ENCODE measurements at regions not wholly inside any gene's neighbourhood (a gene's known extent, or its start where the extent isn't known, plus 50 kb on each side); places are given as distances from the start of the nearest gene placed in this dataset.
A peak's percentile ranks its signal among the peaks of the same experiment; 100 is the strongest.
"Not testable (repeated sequence)": the region's sequence is repeated elsewhere in the genome, so short reads cannot be mapped to it uniquely, and the experiment has no call there.

DNA sequence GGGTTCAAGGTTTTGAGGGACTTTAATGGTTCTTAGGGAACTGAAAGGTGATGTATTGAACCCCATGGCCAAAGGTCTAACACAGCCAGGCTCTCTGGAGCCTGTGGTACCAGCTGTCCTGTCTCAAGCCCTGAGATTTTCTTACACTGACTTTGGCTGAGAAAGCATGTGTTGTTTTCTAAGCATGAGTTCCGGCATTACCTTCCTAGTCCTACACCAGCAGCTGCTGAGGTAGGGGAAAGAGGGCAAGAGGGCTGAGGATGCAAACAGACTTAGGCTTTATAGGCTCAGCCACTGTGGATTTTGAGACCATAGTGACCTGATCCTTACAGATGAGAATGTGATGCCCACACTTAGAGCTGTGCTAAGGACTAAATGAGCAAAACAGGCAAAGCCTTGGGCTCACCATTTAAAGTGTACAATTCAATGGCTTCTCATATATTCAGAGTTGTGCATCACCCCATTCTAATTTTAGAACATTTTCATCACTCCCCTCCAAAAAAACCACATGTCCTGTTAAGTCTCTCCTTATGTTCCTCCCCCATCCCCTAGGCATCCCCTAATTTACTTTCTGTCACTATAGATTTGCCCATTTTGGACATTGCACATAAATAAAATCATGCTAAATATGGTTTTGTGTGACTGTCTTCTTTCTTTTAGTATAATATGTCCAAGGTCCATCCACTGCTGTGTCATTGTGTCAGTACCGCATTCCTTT, 99.7 kb upstream of the OTOS start:
- no peak for DNase-seq (ENCODE audit: low spot score)

DNA sequence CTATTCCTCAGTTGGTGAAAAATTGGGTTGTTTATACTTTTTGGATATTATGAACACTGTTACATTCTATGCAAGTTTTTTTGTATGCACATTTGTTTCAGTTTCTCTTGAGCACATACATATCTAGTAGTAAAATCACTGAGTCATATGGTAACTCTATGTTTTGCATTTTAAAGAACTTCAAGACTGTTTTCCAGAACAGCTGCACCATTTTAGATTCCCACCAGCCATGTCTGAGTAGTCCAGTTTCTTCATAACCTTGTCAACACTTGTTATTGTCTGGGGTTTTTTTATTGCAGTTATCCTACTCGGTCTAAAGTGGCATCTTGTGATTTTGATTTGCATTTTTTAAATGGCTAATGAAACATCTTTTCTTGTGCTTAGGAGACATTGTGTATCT, 100.3 kb upstream of the OTOS start:
- no peak for DNase-seq (ENCODE audit: low spot score)

DNA sequence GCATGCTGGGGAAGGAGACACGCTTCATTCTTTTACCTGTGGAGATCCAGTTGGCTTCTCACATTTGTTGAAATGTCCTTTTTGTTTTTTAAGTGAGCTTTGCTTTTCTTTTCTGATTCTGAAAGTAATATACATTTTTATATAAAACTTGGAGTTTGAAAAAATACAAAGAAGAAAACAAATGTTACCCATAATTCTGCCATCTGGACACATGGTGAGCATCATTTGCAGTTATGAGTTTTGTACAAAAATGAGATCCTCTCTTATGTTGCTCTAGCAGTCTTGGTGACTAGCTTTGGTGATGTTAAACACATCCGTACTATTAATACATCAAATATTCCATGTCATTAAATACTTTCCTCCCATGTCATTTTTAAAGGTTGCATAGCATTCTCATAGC, 101.1 kb upstream of the OTOS start:
- DNase-seq (ENCODE audit: low spot score) = no peak

DNA sequence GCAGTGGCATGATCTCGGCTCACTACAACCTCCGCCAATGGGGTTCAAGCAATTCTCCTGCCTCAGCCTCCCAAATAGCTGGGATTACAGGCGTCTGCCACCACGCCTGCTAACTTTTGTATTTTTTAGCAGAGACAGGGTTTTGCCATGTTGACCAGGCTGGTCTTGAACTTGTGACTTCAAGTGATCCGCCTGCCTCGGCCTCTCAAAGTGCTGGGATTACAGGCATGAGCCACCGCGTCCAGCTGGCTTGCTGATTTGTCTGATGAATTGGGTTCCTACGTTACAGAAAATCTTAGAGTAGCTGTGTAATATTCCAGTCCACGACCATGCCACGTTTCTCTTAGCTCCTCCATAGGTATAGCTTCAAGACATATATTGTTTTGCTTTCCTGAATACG, 102.6 kb upstream of the OTOS start:
- DNase-seq (ENCODE audit: low spot score) = not testable (repeated sequence)

DNA sequence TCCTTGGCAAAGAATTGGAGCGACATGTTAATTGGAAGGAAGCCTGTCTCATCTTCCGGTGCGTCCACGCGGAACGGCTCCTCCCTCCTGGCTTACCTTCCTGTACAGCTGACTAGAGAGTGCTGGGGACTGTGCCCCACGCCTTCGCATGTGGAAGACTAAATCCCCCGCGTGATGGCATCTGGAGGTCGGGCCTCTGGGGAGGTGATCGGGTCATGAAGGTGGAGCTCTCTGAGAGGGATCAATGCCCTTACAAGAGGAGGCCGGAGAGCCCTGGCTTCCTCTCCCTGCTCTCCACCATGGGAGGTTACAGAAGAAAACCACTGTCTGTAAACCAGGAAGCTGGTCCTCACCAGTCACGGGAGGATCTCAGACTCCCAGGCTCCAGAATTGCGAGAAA, 104.1 kb upstream of the OTOS start:
- DNase-seq (ENCODE audit: low spot score) = no peak

DNA sequence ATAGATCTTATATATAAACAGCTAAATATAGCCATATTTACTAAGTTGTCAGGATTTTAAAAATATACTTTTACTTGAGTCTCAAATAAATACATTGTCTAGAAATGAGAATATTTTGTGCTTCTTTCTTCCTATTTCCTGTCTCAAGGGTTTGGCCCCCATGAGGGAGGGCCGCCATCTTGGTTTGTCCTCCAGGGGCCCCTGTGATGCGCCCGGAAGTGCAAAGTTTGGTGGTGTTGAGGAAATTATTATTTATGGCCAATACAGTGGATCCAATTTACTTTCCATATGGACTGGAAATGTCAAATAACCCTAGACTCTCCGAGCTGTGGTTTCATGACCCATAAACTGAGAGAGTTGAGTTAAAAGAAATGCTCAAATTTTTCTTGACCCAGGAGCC, 104.7 kb upstream of the OTOS start:
- DNase-seq (ENCODE audit: low spot score) = no peak

DNA sequence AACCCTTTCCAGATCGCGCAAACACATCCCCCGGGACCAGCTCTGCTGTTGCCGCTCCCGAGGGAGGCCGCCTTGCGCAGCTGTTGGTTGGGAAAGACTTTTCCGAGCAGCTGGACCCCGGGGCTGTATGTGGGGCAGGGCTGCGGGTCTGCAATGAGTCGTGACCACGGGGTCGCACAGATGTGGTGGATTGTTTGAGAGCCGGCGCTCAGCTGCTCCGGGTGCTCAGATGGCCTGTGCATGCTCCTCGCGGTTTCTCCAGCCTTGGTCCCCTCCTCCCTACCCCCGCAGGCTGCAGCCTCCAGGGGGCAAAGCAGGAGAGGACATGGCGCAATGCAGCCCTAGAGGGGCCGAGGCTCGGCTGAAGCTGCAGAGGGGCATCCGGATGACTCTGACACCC, 105.2 kb upstream of the OTOS start:
- no peak for DNase-seq (ENCODE audit: low spot score)

DNA sequence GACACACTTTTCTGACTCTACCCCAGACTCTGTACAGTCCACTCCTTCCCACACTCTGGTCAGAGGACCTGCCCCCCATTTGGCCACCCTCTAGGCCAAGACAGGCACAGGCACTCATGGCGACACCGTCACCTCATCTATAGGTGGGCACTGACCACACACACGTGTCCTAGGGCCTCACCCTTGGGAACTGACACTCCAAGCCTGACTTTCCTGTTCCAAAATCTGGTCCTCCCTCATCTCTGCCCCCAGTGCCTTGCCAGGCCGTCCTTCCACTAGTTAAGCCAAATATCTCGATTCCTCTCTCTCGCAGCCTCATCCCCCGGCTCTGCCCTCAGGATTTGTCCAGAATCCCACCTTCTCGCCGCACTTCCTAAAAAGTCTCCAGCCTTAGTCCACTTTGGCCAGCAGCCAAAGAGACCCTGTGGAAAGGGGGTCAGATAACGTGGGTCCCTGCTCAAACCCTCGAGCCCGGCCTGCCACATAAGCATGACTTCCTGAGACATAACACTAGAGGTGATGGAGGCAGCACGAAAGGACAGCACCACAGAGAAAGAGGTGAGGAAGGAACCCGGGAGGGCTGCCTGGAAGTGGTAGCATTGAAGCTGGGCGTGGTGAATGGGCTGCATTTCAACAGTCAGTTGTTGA, 105.8 kb upstream of the OTOS start:
- no peak for DNase-seq (ENCODE audit: low spot score)

DNA sequence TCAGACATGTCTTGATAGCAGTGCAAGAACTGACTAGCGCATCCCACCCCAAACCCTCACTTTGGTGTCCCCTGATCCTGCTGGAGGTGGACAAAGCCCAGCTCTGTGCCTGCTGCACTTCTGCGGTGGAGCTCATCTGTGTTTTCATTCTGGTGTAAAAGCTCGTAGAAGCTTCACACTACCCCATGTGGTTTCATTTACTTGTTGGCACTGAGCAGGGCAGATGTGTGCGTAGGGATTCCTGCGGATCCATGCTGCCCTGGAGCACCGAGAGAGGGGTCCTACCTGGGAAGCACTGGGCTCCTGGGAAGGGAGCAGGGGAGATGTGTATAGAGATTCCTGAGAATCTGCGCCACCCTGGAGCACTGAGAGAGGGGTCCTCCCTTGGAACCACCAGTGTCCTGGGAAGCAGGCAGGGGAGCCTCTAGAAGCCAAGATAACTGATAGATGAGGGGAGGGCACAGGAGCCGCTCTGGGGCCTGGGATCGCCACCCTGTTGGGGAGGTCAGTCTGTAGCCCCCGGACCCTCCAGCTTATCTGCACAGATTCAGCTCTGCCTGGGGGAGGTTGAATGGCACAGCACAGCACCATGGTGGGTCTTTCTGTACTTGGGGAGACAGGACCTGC, 106.9 kb upstream of the OTOS start:
- DNase-seq (ENCODE audit: low spot score) = no peak

DNA sequence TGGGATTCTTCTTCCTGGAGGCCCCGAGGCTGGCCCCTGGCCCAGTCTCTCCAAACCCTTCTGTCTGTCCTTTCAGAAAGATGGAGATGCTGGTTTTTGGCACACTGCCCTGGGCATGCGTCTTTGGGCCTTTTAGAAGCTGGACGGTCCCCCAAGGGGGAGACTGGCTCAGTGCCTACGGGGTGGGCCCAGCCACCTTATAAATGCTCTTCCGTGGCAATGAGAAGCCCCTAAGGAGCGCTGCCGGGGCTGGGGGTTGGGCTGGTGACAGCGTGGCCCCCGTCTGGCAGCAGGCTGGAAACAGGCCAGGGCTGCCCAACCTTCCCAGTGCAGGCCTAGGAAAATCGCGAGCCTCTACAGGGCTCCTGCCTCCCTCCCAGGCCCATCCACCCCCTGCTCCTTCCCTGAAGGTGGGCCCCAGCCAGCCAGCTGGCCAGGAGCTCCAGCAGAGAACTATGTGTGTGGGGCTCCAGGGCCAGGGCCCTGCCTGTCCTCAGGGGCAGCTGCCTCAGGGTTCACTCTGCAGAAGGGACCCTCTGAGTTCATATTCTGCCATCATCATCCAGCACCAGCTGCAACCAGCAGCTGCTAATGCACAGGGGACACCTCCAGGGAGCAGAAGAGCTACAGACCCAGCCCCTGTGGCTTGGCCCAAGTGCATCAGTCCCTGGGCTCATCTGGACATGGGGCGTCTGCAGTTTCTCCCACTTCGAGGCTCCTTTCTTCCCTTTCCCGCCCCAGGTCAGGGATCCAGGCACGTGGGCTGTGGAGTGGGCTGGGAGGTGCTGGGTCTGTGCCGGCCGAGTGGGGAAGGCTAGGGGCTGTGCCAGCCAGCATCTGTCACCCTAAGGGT, 107.6 kb upstream of the OTOS start:
- no peak for DNase-seq (ENCODE audit: low spot score)

DNA sequence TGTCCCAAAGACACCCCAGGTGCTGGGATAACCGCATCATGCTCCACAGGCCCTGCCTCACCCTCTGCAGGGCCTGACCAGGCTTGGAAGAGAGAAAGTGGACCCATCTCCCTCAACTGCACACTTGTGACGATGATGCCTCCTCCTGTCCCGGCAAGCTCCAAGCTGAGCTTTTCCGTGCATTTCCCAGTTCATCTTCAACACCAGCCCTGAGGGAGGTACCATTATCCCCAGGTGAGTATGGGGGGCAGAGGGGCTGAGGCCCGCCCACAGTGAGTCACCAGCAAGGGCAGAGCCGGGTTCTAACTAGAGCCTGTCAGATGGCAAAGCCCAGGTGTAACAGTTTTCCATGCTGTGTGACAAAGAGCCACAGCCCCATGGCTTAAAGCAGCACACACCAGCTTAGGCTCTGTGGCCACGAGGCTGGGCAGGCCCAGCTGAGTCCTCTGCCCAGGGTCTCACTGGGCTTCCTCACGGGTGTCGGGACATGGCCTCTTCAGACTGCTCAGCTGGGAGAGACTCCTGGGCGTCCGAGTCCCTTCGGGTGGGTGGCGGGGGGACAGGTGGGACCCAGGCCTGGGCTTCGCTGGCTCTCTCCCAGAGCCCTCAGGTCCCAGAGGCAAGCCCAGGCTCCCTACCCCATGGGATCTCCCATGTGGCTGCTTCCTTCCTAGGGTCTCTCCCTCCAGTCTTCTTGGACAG, 108.4 kb upstream of the OTOS start:
- no peak for DNase-seq (ENCODE audit: low spot score)

DNA sequence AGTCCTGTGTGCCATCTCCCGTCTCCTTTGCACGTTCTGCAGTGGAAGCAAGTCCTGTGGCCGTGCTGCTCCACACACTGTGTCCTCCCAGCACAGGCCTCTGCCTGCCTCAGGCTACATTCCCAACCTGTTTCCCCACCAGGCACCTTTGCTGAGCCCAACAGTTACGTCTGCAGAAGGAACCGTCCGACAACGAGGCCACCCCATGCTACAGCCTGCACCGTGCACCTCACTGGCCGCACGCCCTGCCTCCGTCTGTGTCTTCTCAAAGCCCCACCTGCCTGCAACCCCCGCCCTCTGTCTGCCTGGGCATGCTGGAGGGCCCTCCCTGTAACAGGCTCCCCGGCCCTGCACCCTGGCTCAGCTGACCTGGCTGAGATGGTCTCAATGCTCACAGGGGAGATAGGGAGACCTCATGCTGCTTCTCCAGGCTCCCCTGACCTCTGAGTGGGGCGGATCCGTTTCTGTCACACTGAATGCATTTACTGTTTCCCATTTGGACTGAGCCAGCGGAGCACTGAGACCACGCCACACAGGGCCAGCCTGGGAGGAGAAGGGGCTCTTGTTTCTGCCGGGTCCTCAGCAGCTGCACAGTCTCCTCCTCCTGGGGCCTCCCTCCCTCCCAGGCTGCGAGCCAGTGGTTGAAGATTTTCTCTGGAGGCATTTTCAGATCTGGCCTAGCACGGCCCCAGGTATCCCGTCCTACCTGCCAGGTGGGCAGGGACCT, 109.1 kb upstream of the OTOS start:
- DNase-seq (ENCODE audit: low spot score) = no peak

DNA sequence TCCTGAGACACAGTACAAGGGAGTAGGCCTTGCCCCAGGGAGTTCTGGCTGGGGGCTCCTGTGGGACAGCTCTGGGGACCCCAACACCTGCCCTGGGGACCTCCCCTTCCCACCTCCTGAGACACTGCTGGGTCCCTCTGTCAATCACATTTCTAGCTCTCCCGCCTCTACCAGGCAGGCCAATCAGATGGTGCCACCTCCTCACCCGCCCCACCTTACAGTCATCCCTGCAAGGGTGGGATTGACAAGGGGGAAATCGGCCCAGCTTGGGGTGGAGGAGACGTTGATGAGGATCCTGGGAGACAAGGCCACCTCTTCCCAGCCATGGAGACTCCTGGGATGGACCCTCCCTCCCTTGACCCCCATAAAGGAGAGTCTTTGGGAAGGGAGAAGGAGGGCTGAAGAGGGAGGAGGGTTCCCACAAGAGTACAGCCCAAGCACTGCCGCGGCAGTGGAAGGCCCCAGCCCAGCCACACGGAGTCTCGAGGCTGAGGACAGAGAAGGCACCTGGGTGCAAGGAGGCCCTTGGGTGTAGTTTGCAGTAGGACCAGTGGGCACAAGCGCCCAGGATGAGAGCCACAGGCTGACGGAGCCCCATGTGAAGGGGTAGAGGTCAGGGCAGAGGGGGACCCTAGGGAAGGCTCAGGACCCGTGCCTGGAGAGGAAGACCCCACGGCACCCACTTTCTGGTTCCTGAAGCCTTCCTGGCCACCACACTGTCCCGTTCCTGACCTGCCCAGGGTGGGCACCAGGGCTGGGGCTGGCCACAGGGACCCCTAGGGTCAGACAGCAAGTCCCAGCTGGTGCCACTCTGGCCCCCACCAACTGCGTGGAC, 109.9 kb upstream of the OTOS start:
- DNase-seq (ENCODE audit: low spot score) = no peak

DNA sequence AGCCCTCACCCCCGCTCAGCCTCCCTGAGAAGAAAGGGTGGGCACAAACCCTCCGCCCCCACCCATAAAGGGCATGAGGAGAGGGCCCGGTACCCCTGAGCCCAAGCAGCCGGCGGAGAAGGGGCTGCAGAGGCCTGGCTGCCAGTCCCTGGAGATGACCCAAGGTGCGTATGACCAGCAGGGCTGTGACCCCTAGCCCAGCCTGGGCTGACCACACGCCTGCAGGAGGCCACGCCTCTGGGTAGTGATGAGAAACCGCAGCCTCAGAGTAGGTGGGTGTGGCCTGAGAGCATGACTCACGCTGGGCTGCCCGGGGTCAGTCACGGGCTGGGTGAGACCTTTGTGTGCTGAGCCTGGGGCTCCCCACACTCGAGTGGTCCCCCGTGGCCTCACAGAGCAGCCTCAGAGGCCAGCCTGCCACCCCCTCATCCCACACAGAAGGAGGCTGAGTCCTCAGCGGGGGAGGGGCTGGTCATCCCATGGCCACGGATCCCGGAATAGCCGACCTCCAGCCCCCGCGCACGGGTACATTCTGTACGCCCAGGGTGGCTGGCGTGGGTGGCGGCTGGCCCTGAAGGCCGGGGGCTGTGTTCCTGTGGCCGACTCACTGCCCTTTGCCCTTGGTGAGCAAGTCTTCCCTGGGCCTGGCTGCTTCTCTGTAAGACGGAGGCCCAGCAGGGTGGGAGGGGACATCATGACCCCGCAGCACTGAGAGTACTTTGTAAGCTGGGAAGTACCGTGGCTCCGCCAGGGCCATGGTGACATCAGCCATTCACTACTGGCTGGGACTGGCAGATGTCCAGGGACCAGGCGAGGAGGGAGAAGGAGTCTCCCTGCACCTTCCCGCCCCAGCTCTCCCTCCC, 110.8 kb upstream of the OTOS start:
- peak; percentile 95 for DNase-seq (ENCODE audit: low spot score)

DNA sequence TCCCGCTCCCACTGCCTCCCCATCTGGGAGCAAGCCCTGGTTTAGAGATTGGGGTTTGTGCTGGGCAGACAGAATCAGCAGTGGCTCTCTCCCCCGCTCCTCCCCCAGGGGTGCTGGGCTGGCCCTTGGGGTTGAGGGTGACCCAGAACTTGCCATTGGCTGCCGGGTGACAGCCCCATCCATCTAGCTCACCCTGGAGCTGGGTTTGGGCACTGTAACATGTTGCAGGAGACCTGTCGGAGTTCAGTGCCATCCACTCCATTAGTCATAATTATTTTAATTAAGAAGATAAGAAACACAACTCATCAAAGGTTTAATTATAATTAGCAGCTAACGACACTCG, 111.4 kb upstream of the OTOS start:
- no peak for DNase-seq (ENCODE audit: low spot score)

DNA sequence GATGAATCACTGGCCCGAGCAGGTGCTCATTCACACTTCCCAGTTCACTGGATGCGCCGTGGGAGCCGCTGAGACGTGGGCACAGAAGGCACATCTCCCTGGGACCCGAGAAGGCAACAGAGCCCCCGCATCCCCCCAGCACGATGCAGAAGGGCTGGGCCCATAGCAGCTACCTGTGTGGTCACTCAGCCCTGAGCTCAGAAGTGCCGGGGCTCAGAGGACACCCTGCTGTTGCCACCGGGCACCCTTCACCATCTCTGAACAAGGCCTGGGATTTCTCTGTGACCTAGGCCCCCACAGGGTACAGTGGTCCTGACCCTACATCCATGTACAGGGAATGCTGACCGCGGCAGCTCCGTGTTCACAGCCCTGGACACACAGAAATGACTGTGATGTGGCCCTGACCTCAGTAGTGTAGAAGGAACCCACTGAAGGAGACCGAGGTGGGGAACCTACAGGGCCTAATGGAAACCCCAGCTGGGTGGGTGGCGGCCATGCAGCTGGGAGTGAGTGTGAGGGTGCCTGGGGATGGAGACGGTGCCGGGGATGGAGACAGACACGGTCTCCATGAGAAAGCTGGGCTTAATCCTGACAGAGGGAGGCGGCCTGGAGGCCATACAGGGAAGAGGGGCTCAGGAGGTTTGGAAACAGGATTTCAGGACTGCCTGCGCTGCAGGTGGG, 111.9 kb upstream of the OTOS start:
- DNase-seq (ENCODE audit: low spot score) = no peak

DNA sequence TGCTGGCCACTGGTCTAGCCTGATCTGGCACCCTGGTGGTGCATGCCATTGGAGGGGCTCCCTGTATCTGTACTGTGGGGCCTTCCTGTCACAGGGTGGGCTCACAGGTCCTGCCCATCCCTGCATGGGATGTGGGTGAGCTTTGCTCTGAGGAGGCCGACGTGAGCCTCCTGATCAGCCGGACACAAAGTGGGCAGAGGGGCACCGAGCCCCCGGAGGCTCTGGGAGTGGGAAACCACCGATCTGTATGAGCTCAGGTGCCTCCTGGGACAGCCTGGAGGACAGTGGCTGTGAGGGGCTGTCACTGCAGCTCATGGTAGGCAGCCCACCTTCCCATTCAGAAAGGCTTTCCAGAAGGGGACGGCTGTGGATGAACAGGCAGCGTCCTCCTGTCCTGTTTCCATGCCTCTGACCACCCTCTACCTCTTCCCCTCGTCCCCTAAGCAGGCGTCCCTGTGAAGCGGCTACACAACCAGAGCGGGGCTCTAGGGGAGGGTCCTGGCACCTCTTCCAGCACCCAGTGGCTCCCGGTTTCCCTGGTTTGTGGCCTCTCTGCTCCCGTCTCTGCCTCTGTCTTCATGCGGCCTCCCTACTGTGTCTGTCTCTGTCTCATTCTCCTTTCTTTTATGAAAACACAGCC, 112.5 kb upstream of the OTOS start:
- no peak for DNase-seq (ENCODE audit: low spot score)

DNA sequence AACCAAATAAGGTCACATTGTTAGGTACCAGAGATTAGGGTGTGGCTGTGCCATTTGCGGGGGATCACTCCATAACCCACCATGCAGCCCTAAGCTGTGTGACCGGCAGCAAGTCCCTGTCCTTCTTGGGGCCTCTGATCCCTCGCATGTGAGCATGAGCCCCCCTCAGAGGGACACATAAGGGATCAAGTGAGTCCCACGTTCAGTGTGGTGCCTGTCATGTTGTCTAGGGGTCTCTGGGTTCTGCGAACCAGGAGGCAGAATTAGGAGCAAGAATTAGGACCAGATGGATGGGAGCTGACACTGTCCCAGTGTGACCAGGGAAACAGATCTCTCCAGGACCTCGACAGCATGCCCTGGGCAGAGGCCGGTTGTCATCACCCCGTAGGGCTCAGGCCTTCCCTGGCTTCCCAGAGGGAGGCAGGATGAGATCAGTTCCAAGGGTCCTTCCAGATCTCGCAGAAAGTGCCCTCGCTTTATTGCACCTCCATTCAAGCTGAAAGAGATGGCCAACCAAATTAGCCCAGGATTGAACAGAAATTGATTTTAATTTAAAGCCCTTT, 113.2 kb upstream of the OTOS start:
- DNase-seq (ENCODE audit: low spot score) = no peak
